Pancreas (tissue), 10 donors: ENCODE measurements at regions not wholly inside any gene's neighbourhood (a gene's known extent, or its start where the extent isn't known, plus 50 kb on each side); places are given as distances from the start of the nearest gene placed in this dataset.

Source experiments
- ATAC-seq, 4 donors: fragments of 200-7000 bp; cut with Tn5 transposase; one replicate each; pipeline versions ENCODE4 v1.8.0 to v1.9.1; 2020; ENCODE audit warnings: mild to moderate bottlenecking in 4 of 4, moderate library complexity in 4 of 4
- DNase-seq, 6 donors: peaks; one replicate each; pipeline ENCODE4 v3.0.0-alpha.2; 2020
- FAIRE-seq: peaks from 2 replicates; lab custom pipeline; 2012; peaks lifted over from hg19 to GRCh38; lab: Jason Lieb, UNC
- H3K27ac ChIP-seq, 4 donors: fragments of 200-600 bp; sonication (generic); 1 replicate in 3 of 4; 2 replicates in 1 of 4; pipeline versions ENCODE4 v1.5.0 to v1.8.0; 2020
- H3K27me3 ChIP-seq, 4 donors: fragments of 200-600 bp; one replicate each; pipeline ENCODE4 v1.8.0; 2021
- H3K36me3 ChIP-seq, 3 donors: fragments of 200-600 bp; sonication (generic) in 1 of 3; one replicate each; pipeline versions ENCODE4 v1.5.0 to v1.8.0; 2020 to 2021
- H3K4me1 ChIP-seq, 3 donors: fragments of 200-600 bp; one replicate each; pipeline ENCODE4 v1.8.0; 2021
- H3K4me3 ChIP-seq, 4 donors: fragments of 200-600 bp; sonication (generic) in 2 of 4; one replicate each; pipeline versions ENCODE4 v1.5.0 to v1.8.0; 2020 to 2021
- H3K9me3 ChIP-seq, 4 donors: fragments of 200-600 bp; one replicate each; pipeline ENCODE4 v1.8.0; 2021
- CTCF ChIP-seq, 4 donors: fragments of 200-600 bp; sonication (generic) in 3 of 4; IDR thresholded peaks; one replicate each; pipeline versions ENCODE4 v1.5.0 to v1.8.0; 2021; ENCODE audit warnings: antibody characterized with exemption in 4 of 4
- WGBS, 2 donors: extraction: QIAGEN DNeasy Blood & Tissue Kit; methylation state at CpG; one replicate each; pipeline ENCODE4 v1.1.7; 2013; 5-methylcytosine and 5-hydroxymethylcytosine counted together
- intact Hi-C, 3 donors: fragments of 100-400 bp; cut with DNase I; formaldehyde crosslinking; loops; one replicate each; pipeline versions ENCODE4 v1.11.1 to v1.14.2; 2022
- donor health status: healthy with polysubstance abuse.
- donor health status: DM: no; HTN: no; CAD: no; lungs with moderate emphysema.
- donor health status: DM: no; HTN: no; CAD: no.
- donor health status: control.
- donor health status: control.
- donor health status: Bipolar disorder and iron deficiency.
- donor health status: DM: yes; HTN: yes; CAD: no.
- donor health status: DM: no; HTN: no; CAD: no.
- donor health status: DM: no; HTN: no; CAD: no.
- donor health status: DM: yes; HTN: yes; CAD: no.

GRCh38 chr1:233735847-233736246 lies 121.9 kb downstream of the KCNK1 start:
- Histone ChIP-seq H3K4me1 (no peaks in the 10 kb centered on the region), H3K4me3 (no peak overlapping the region), H3K36me3 (no peaks in the 10 kb centered on the region), H3K27ac (no peak overlapping the region), H3K27me3 (no peaks in the 10 kb centered on the region), H3K9me3 (no peaks in the 10 kb centered on the region)
- DNase-seq (no peak), FAIRE-seq (no peak), ATAC-seq (no peak)
- no peak for TF ChIP-seq CTCF (IDR thresholded peaks at IDR 0.05)
- intact Hi-C loops = no loop called here
- 47 to 50% methylated on average over 3 of the region's 3 CpGs for WGBS, 2 donors

GRCh38 chr1:233737341-233737740 lies 123.4 kb downstream of the KCNK1 start:
- DNase-seq (no peak), FAIRE-seq (no peak), ATAC-seq (no peak)
- H3K27ac ChIP-seq = no peak overlapping the region
- 76 to 79% methylated on average over 2 of the region's 2 CpGs for WGBS, 2 donors
- intact Hi-C loops = no loop called here
- H3K9me3 ChIP-seq = no peaks in the 10 kb centered on the region
- H3K4me1 ChIP-seq = no peaks in the 10 kb centered on the region
- H3K4me3 ChIP-seq = no peak overlapping the region
- no peak for TF ChIP-seq CTCF (IDR thresholded peaks at IDR 0.05)
- no peaks in the 10 kb centered on the region for H3K27me3 ChIP-seq
- no peaks in the 10 kb centered on the region for H3K36me3 ChIP-seq

GRCh38 chr1:233738396-233738795 lies 124.5 kb downstream of the KCNK1 start:
- H3K4me1 ChIP-seq = no peaks in the 10 kb centered on the region
- no peaks in the 10 kb centered on the region for H3K36me3 ChIP-seq
- H3K27me3 ChIP-seq = no peaks in the 10 kb centered on the region
- ATAC-seq = no peak
- intact Hi-C loops = no loop called here
- H3K27ac ChIP-seq = no peak overlapping the region
- DNase-seq = no peak
- FAIRE-seq = no peak
- H3K4me3 ChIP-seq = no peak overlapping the region
- no peaks in the 10 kb centered on the region for H3K9me3 ChIP-seq
- WGBS, 2 donors = 82 to 88% methylated on average over 8 of the region's 8 CpGs
- no peak for TF ChIP-seq CTCF (IDR thresholded peaks at IDR 0.05)

DNA sequence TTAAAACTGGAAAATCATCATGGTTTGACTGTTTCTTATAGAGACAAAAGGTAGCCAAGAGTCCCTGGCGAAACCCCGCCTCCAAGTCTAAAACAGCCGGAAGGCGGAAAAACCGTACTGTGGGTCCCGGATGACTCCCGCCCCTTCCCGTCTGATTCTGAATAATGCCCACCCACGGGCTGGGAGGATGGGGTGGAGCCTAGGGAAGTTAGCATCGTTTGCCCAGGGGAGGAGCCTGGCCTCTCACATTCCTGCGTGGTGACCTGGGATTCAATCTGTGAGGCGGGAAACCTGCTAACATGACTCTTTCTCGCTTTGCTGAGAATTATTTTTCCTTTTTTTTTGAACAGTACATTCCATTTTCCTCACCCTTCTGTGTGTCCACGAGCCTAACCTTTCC lies 124.9 kb downstream of the KCNK1 start:
- DNase-seq (no peak), ATAC-seq (no peak), FAIRE-seq (no peak)
- Histone ChIP-seq H3K27me3 (no peaks in the 10 kb centered on the region), H3K9me3 (no peaks in the 10 kb centered on the region), H3K4me3 (no peak overlapping the region), H3K4me1 (no peaks in the 10 kb centered on the region), H3K36me3 (no peaks in the 10 kb centered on the region), H3K27ac (no peak overlapping the region)
- TF ChIP-seq CTCF (IDR thresholded peaks at IDR 0.05) = no peak
- intact Hi-C loops = no loop called here
- 83 to 84% methylated on average over 14 of the region's 14 CpGs for WGBS, 2 donors

DNA sequence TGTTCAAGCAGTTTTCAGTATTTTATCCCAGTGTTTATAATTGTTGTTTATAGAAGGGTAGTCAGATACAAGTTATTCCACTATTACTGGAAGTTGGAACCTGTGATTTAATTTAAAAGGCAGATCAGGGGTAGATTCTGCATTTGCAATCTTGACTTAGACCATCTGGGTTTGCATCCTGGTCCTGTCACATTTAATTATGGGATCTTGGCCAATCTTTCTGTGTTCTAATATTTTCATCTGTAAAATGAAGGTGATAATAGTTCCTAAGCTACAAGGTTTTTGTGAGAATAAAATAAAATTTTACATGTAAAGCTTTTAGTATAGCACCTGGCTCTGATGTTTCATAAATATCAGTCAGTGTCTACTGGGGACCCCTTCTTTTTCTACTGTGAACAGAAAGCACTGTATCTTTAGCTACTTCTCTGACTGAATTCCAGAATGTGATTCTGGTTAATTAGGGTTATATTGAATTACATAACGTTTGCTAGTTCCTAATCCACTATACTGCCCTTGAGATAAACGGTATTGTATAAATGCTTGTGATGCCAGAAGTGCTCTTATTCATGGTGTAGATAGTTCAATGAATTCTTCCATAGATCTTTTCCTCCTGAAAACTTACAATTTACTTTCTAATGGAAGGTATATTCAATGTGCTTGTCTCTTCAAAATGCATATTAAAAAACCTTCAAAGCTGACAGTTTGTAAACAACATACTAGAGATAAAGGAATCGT lies 131.0 kb downstream of the KCNK1 start:
- Histone ChIP-seq H3K27ac (no peak overlapping the region), H3K9me3 (no peaks in the 10 kb centered on the region), H3K27me3 (no peaks in the 10 kb centered on the region), H3K36me3 (no peaks in the 10 kb centered on the region), H3K4me3 (no peak overlapping the region), H3K4me1 (no peaks in the 10 kb centered on the region)
- no peak for ATAC-seq
- DNase-seq = no peak
- TF ChIP-seq CTCF (IDR thresholded peaks at IDR 0.05) = no peak
- no peak for FAIRE-seq
- intact Hi-C loops = no loop called here
- 8 to 10% methylated on average over 3 of the region's 3 CpGs for WGBS, 2 donors
